Endothelial cell of umbilical vein (primary cell): ENCODE measurements at regions not wholly inside any gene's neighbourhood (a gene's known extent, or its start where the extent isn't known, plus 50 kb on each side); places are given as distances from the start of the nearest gene placed in this dataset.

Experiments used
- BruUV-seq: library from RNA; stranded (reverse); fragments of 400-500 nt; replicated peaks from 2 replicates; lab custom pipeline; 2021; lab: Mats Ljungman, UMichigan
- CTCF ChIA-PET: fragments of 300-600, 350-600 bp; sonication (Branson Sonifier 250); formaldehyde crosslinking; loops from one replicate; lab custom pipeline; 2021; ENCODE audit warnings: antibody characterized with exemption, inconsistent platforms; lab: Charles Lee
- POLR2A ChIA-PET: fragments of 300-600, 350-600 bp; sonication (Branson Sonifier 250); formaldehyde crosslinking; loops from one replicate; lab custom pipeline; 2021; ENCODE audit warnings: antibody characterized with exemption, inconsistent platforms; lab: Charles Lee
- DNase-seq: peaks from one replicate; pipeline ENCODE4 v3.0.0-alpha.2; 2011; ENCODE audit warnings: low read depth, low spot score
- FAIRE-seq: peaks from 2 replicates; lab custom pipeline; 2011; peaks lifted over from hg19 to GRCh38; lab: Jason Lieb, UNC
- H2AFZ ChIP-seq: 2 replicates; pipeline ENCODE4 v1.6.0; 2012; ENCODE audit warnings: low read depth, low read length, control low read depth, inconsistent platforms
- H3K27ac ChIP-seq: 2 replicates; pipeline ENCODE4 v1.5.1; 2011; ENCODE audit warnings: low read depth, mild to moderate bottlenecking, control low read depth, low read length, moderate library complexity; ENCODE audit not compliant: insufficient read depth
- H3K27me3 ChIP-seq, 2 experiments: 2 replicates each; pipeline versions ENCODE4 v1.6.0 to v1.6.1; 2011; ENCODE audit warnings: low read length in 2 of 2, mixed read lengths in 1 of 2; ENCODE audit not compliant: control insufficient read depth in 2 of 2, insufficient read depth in 2 of 2
- H3K36me3 ChIP-seq, 2 experiments: 2 replicates in 1 of 2; 3 replicates in 1 of 2; pipeline ENCODE4 v1.5.1; 2011; ENCODE audit warnings: low read length in 2 of 2, mild to moderate bottlenecking in 1 of 2, moderate library complexity in 1 of 2; ENCODE audit not compliant: control insufficient read depth in 2 of 2, insufficient read depth in 2 of 2; ENCODE audit errors: extremely low read depth in 1 of 2
- H3K4me1 ChIP-seq: 3 replicates; pipeline ENCODE4 v1.5.1; 2011; ENCODE audit warnings: mild to moderate bottlenecking, low read length; ENCODE audit not compliant: control insufficient read depth, insufficient read depth; ENCODE audit errors: extremely low read depth
- H3K4me2 ChIP-seq: 2 replicates; pipeline ENCODE4 v1.6.1; 2011; ENCODE audit warnings: low read length, control low read depth, mixed read lengths; ENCODE audit not compliant: insufficient read depth
- H3K4me3 ChIP-seq, 3 experiments: fragments of 200-600 bp in 1 of 3; sonication (generic), shearing (Covaris generic) in 1 of 3; replicated peaks in 1 of 3; 2 replicates each; pipeline ENCODE4 v1.5.1; 2011 to 2016; ENCODE audit warnings: control low read depth in 3 of 3, low read length in 3 of 3, mild to moderate bottlenecking in 2 of 3, inconsistent platforms in 1 of 3, low read depth in 1 of 3, moderate library complexity in 1 of 3; ENCODE audit not compliant: insufficient read depth in 1 of 3
- H3K79me2 ChIP-seq: 2 replicates; pipeline ENCODE4 v1.6.0; 2012; ENCODE audit warnings: low read length, inconsistent platforms; ENCODE audit not compliant: control insufficient read depth, insufficient read depth
- H3K9ac ChIP-seq: replicated peaks from 2 replicates; pipeline ENCODE3; 2011; ENCODE audit warnings: low read length, control low read depth; ENCODE audit not compliant: insufficient read depth; ENCODE audit errors: extremely low read depth
- H3K9me1 ChIP-seq: replicated peaks from 3 replicates; pipeline ENCODE4 v1.6.0; 2011; ENCODE audit warnings: mild to moderate bottlenecking, low read length; ENCODE audit not compliant: control insufficient read depth, insufficient read depth; ENCODE audit errors: extremely low read depth
- H3K9me3 ChIP-seq: replicated peaks from 2 replicates; pipeline ENCODE4 v1.5.1; 2012; ENCODE audit warnings: low read length, inconsistent platforms; ENCODE audit not compliant: control insufficient read depth, insufficient read depth
- H4K20me1 ChIP-seq: replicated peaks from 2 replicates; pipeline ENCODE3; 2011; ENCODE audit warnings: mild to moderate bottlenecking, low read length; ENCODE audit not compliant: control insufficient read depth, insufficient read depth; ENCODE audit errors: extremely low read depth
- CTCF ChIP-seq, 2 donors: IDR thresholded peaks; 1 replicate in 1 of 2; 2 replicates in 1 of 2; pipeline ENCODE4 v1.5.1; 2011; ENCODE audit warnings: low read length in 2 of 2, mild to moderate bottlenecking in 2 of 2, moderate library complexity in 2 of 2, control low read depth in 1 of 2, inconsistent platforms in 1 of 2, low read depth in 1 of 2; ENCODE audit not compliant: insufficient read depth in 1 of 2; ENCODE audit errors: extremely low read depth in 1 of 2
- EZH2 ChIP-seq: IDR thresholded peaks from 2 replicates; pipeline ENCODE4 v1.6.1; 2012; ENCODE audit warnings: borderline replicate concordance, low read depth, mild to moderate bottlenecking, moderate library complexity, low read length, inconsistent platforms; ENCODE audit not compliant: severe bottlenecking
- FOS ChIP-seq: IDR thresholded peaks from 2 replicates; pipeline ENCODE4 v1.6.1; 2011; ENCODE audit warnings: mild to moderate bottlenecking, low read length, moderate library complexity, borderline replicate concordance; ENCODE audit not compliant: insufficient read depth
- GATA2 ChIP-seq: IDR thresholded peaks from 2 replicates; pipeline ENCODE4 v1.7.0; 2011; ENCODE audit warnings: low read depth, mild to moderate bottlenecking, moderate library complexity, mixed read lengths, low read length; ENCODE audit not compliant: insufficient read length, insufficient read depth
- JUN ChIP-seq: IDR thresholded peaks from 2 replicates; pipeline ENCODE4 v1.6.1; 2011; ENCODE audit warnings: borderline replicate concordance, low read depth; ENCODE audit not compliant: insufficient read length, insufficient read depth
- MAX ChIP-seq: IDR thresholded peaks from 2 replicates; pipeline ENCODE4 v1.6.1; 2011; ENCODE audit not compliant: insufficient read depth, insufficient read length
- MYC ChIP-seq: IDR thresholded peaks from one replicate; pipeline ENCODE4 v1.6.1; 2011; ENCODE audit warnings: mild to moderate bottlenecking, low read depth, low read length
- POLR2A ChIP-seq: IDR thresholded peaks from 2 replicates; pipeline ENCODE4 v1.6.1; 2012; ENCODE audit warnings: low read depth, mild to moderate bottlenecking, control low read depth, low read length
- POLR2AphosphoS5 ChIP-seq: IDR thresholded peaks from 2 replicates; pipeline ENCODE4 v1.6.1; 2012; ENCODE audit warnings: low read depth, mild to moderate bottlenecking, control low read depth, low read length, moderate library complexity; ENCODE audit not compliant: insufficient read depth
- dilution Hi-C: fragments of 300-500 bp; cut with MboI; formaldehyde crosslinking; loops from one replicate; pipeline ENCODE4 v1.15.0; 2019; ENCODE audit warnings: low sequenced_read_pairs; ENCODE audit not compliant: extremely low pct_ligation_motif_present
- intact Hi-C: fragments of 100-400 bp; cut with micrococcal nuclease; formaldehyde crosslinking; loops from one replicate; pipeline ENCODE4 v1.10.0; 2022

GRCh38 chr6:144816936-144817335, 531.8 kb downstream of the UTRN start:
- intact Hi-C loops: no loop called here

More at GRCh38 chr6:144816936-144817335, 531.8 kb downstream of the UTRN start:
- Histone ChIP-seq H3K4me2 (no peak overlapping the region), H3K79me2 (no peaks in the 10 kb centered on the region), H3K4me1 (no peaks in the 10 kb centered on the region), H3K27me3 (no peaks in the 10 kb centered on the region), H3K27ac (no peak overlapping the region), H3K9me1 (no peaks in the 10 kb centered on the region), H3K9me3 (no peaks in the 10 kb centered on the region), H3K36me3 (peaks cover 0 to 4% of the 10 kb centered on the region in 2 experiments), H3K4me3 (no peak overlapping the region), H2AFZ (no peak overlapping the region), H4K20me1 (no peaks in the 10 kb centered on the region), H3K9ac (no peak overlapping the region)
- no TSS peak for BruUV-seq
- dilution Hi-C loops: no loop called here
- POLR2A ChIA-PET: no interaction called here
- CTCF ChIA-PET: no interaction called here
- FAIRE-seq: no peak
- no peak for DNase-seq
- TF ChIP-seq FOS (no peak), POLR2A (no peak), POLR2AphosphoS5 (no peak), MYC (no peak), GATA2 (no peak), EZH2 (no peak), CTCF (IDR thresholded peaks at IDR 0.05; ENCODE audit: extremely low read depth in 1 of 2, insufficient read depth in 1 of 2, low read depth in 1 of 2, low read length in 2 of 2) (no peak), MAX (no peak), JUN (no peak)
